ENCODE measurements at regions not wholly inside any gene's neighbourhood (a gene's known extent, or its start where the extent isn't known, plus 50 kb on each side); places are given as distances from the start of the nearest gene placed in this dataset.

GRCh38 chr7:375901-376305 is 85.9 kb downstream of the FOXL3 start:
- no peak overlapping the region for H3K27ac Mint-ChIP-seq
- no peaks in the 10 kb centered on the region for H3K27me3 ChIP-seq (ENCODE audit: control insufficient read depth, insufficient read depth, low read length, poor library complexity, severe bottlenecking)
- no peaks in the 10 kb centered on the region for H3K9me3 ChIP-seq (ENCODE audit: control insufficient read depth, low read length)
- H3K4me1 Mint-ChIP-seq: peaks cover 17% of the 10 kb centered on the region
- no peak for DNase-seq
- no peak overlapping the region for H3K9ac ChIP-seq (ENCODE audit: extremely low read depth, low read length, poor library complexity, severe bottlenecking)
- no peaks in the 10 kb centered on the region for H3K27me3 Mint-ChIP-seq (ENCODE audit: insufficient read depth)
- H3K27ac ChIP-seq (ENCODE audit: low read depth, low read length): no peak overlapping the region
- no peaks in the 10 kb centered on the region for H3K9me3 Mint-ChIP-seq
- H3K36me3 Mint-ChIP-seq (ENCODE audit: low read depth): no peaks in the 10 kb centered on the region
- no peak overlapping the region for H3K4me3 ChIP-seq (ENCODE audit: low read length)
- no peaks in the 10 kb centered on the region for H3K36me3 ChIP-seq (ENCODE audit: control insufficient read depth, insufficient read depth, low read length)
- no peak for TF ChIP-seq CTCF (conservative IDR thresholded peaks at IDR 0.05)
- H3K4me1 ChIP-seq (ENCODE audit: control insufficient read depth, insufficient read depth, low read length): peaks cover 6% of the 10 kb centered on the region
- WGBS, 2 experiments (ENCODE audit: insufficient coverage in 1 of 2, insufficient read length in 1 of 2): 78 to 90% methylated on average over 5 to 19 of the region's 19 CpGs
- H3K4me3 Mint-ChIP-seq: no peak overlapping the region

- no peak overlapping the region for H3K4me3 Mint-ChIP-seq
- no peaks in the 10 kb centered on the region for H3K9me3 Mint-ChIP-seq
- peak; percentile 54 for DNase-seq
- peaks cover 17% of the 10 kb centered on the region for H3K4me1 Mint-ChIP-seq
- TF ChIP-seq CTCF (conservative IDR thresholded peaks at IDR 0.05): no peak
- H3K36me3 ChIP-seq (ENCODE audit: control insufficient read depth, insufficient read depth, low read length): no peaks in the 10 kb centered on the region
- no peak overlapping the region for H3K27ac ChIP-seq (ENCODE audit: low read depth, low read length)
- H3K9ac ChIP-seq (ENCODE audit: extremely low read depth, low read length, poor library complexity, severe bottlenecking): no peak overlapping the region
- peaks cover 3% of the 10 kb centered on the region for H3K27me3 Mint-ChIP-seq (ENCODE audit: insufficient read depth)
- H3K4me1 ChIP-seq (ENCODE audit: control insufficient read depth, insufficient read depth, low read length): peaks cover 6% of the 10 kb centered on the region
- WGBS, 2 experiments (ENCODE audit: insufficient coverage in 1 of 2, insufficient read length in 1 of 2): 92% methylated on average over 22 to 39 of the region's 39 CpGs
- H3K36me3 Mint-ChIP-seq (ENCODE audit: low read depth): no peaks in the 10 kb centered on the region
- no peak overlapping the region for H3K27ac Mint-ChIP-seq
- no peaks in the 10 kb centered on the region for H3K27me3 ChIP-seq (ENCODE audit: control insufficient read depth, insufficient read depth, low read length, poor library complexity, severe bottlenecking)
- no peaks in the 10 kb centered on the region for H3K9me3 ChIP-seq (ENCODE audit: control insufficient read depth, low read length)
- no peak overlapping the region for H3K4me3 ChIP-seq (ENCODE audit: low read length)
Measured at GRCh38 chr7:376306-377079, 86.5 kb downstream of the FOXL3 start.

GRCh38 chr7:377080-378040 is 87.4 kb downstream of the FOXL3 start:
- Mint-ChIP-seq H3K4me3 (no peak overlapping the region), H3K27ac (no peak overlapping the region)

More at GRCh38 chr7:377080-378040, 87.4 kb downstream of the FOXL3 start:
- 87 to 91% methylated on average over 11 to 34 of the region's 35 CpGs for WGBS, 2 experiments (ENCODE audit: insufficient coverage in 1 of 2, insufficient read length in 1 of 2)
- Histone ChIP-seq H3K4me1 (ENCODE audit: control insufficient read depth, insufficient read depth, low read length) (peaks cover 6% of the 10 kb centered on the region), H3K27ac (ENCODE audit: low read depth, low read length) (no peak overlapping the region), H3K9ac (ENCODE audit: extremely low read depth, low read length, poor library complexity, severe bottlenecking) (no peak overlapping the region), H3K27me3 (ENCODE audit: control insufficient read depth, insufficient read depth, low read length, poor library complexity, severe bottlenecking) (no peaks in the 10 kb centered on the region), H3K36me3 (ENCODE audit: control insufficient read depth, insufficient read depth, low read length) (no peaks in the 10 kb centered on the region), H3K4me3 (ENCODE audit: low read length) (no peak overlapping the region), H3K9me3 (ENCODE audit: control insufficient read depth, low read length) (no peaks in the 10 kb centered on the region)
- Mint-ChIP-seq H3K36me3 (ENCODE audit: low read depth) (no peaks in the 10 kb centered on the region), H3K27me3 (ENCODE audit: insufficient read depth) (peaks cover 3% of the 10 kb centered on the region), H3K4me1 (peaks cover 15% of the 10 kb centered on the region), H3K9me3 (no peaks in the 10 kb centered on the region)
- peak; percentile 51 for DNase-seq
- no peak for TF ChIP-seq CTCF (conservative IDR thresholded peaks at IDR 0.05)

Data from endodermal cell (in vitro differentiated cells).